NCI-H187 (cell line): ENCODE measurements at regions not wholly inside any gene's neighbourhood (a gene's known extent, or its start where the extent isn't known, plus 50 kb on each side); places are given as distances from the start of the nearest gene placed in this dataset.

Source experiments
- DNase-seq, 2 experiments: peaks; one replicate each; lab custom pipeline; 2025; lab: John Stamatoyannopoulos, UW

GRCh38 chr12:125568306-125568705 lies 503.1 kb downstream of the AACS start:
- DNase-seq, result no peak

- DNase-seq, result no peak
These were observed 508.0 kb downstream of the AACS start for GRCh38 chr12:125573271-125573670.

GRCh38 chr12:125577334-125577733 lies 512.1 kb downstream of the AACS start:
- DNase-seq, result no peak

GRCh38 chr12:125579916-125580315 lies 514.7 kb downstream of the AACS start:
- DNase-seq, result no peak

GRCh38 chr12:125583071-125583470 lies 517.8 kb downstream of the AACS start:
- DNase-seq, result no peak

GRCh38 chr12:125586441-125586840 lies 521.2 kb downstream of the AACS start:
- no peak for DNase-seq

GRCh38 chr12:125593269-125593668 lies 528.0 kb downstream of the AACS start:
- no peak for DNase-seq

- DNase-seq, result no peak
These were observed 539.7 kb downstream of the AACS start for GRCh38 chr12:125604976-125605375.

GRCh38 chr12:125606312-125606711 lies 541.1 kb downstream of the AACS start:
- DNase-seq, result no peak

GRCh38 chr12:125610292-125610691 lies 545.1 kb downstream of the AACS start:
- DNase-seq, result no peak

GRCh38 chr12:125610971-125611370 lies 545.7 kb downstream of the AACS start:
- DNase-seq, result no peak

GRCh38 chr12:125614058-125614457 lies 548.8 kb downstream of the AACS start:
- DNase-seq, result no peak

- DNase-seq, result no peak
These were observed 554.5 kb downstream of the AACS start for GRCh38 chr12:125619723-125620122.

- DNase-seq, result no peak
These were observed 568.5 kb downstream of the AACS start for GRCh38 chr12:125633686-125634085.

- DNase-seq, result no peak
These were observed 569.6 kb downstream of the AACS start for GRCh38 chr12:125634813-125635212.

- no peak for DNase-seq
These were observed 574.6 kb downstream of the AACS start for GRCh38 chr12:125639826-125640225.

GRCh38 chr12:125643055-125643454 lies 577.8 kb downstream of the AACS start:
- no peak for DNase-seq

GRCh38 chr12:125645724-125646123 lies 580.5 kb downstream of the AACS start:
- DNase-seq, result no peak

GRCh38 chr12:125650587-125650986 lies 585.4 kb downstream of the AACS start:
- DNase-seq, result no peak

GRCh38 chr12:125651625-125652024 lies 586.4 kb downstream of the AACS start:
- DNase-seq, result no peak

- no peak for DNase-seq
These were observed 587.4 kb downstream of the AACS start for GRCh38 chr12:125652681-125653080.

- no peak for DNase-seq
These were observed 592.4 kb downstream of the AACS start for GRCh38 chr12:125657681-125658080.

- DNase-seq, result no peak
These were observed 609.5 kb downstream of the AACS start for GRCh38 chr12:125674554-125675338.

- DNase-seq, result no peak
These were observed 611.1 kb downstream of the AACS start for GRCh38 chr12:125676366-125676765.
